SK-N-SH treated with all-trans-retinoic acid at 6 μM for 48 hours (cell line): ENCODE measurements at regions not wholly inside any gene's neighbourhood (a gene's known extent, or its start where the extent isn't known, plus 50 kb on each side); places are given as distances from the start of the nearest gene placed in this dataset.

Source experiments
- ATAC-seq: fragments of 200-7000 bp; cut with Tn5 transposase; 3 replicates; pipeline ENCODE4 v1.9.1; 2020; ENCODE audit warnings: mild to moderate bottlenecking, moderate library complexity
- ARNTL ChIP-seq: fragments of 450-650 bp; formaldehyde crosslinking; IDR thresholded peaks from 2 replicates; pipeline ENCODE4 v1.5.0; 2020; ENCODE audit warnings: low read depth, mild to moderate bottlenecking, moderate library complexity, borderline replicate concordance
- ESRRG ChIP-seq: fragments of 250-450 bp; sonication (Bioruptor Pico); IDR thresholded peaks from 2 replicates; pipeline ENCODE4 v1.6.1; 2021; ENCODE audit warnings: mild to moderate bottlenecking
- GLIS3 ChIP-seq: fragments of 250-450 bp; sonication (Bioruptor Pico); IDR thresholded peaks from 2 replicates; pipeline ENCODE4 v1.5.0; 2020; ENCODE audit warnings: mild to moderate bottlenecking, moderate library complexity
- ISL1 ChIP-seq: fragments of 250-450 bp; sonication (Bioruptor Pico); IDR thresholded peaks from 2 replicates; pipeline ENCODE4 v2.1.2; 2022; ENCODE audit warnings: mild to moderate bottlenecking, moderate library complexity
- OSR1 ChIP-seq: fragments of 250-450 bp; sonication (Bioruptor Pico); IDR thresholded peaks from 2 replicates; pipeline ENCODE4 v1.8.0; 2022; ENCODE audit warnings: moderate library complexity, mild to moderate bottlenecking, inconsistent platforms
- RARB ChIP-seq: fragments of 250-450 bp; sonication (Bioruptor Pico); IDR thresholded peaks from 2 replicates; pipeline ENCODE4 v1.8.0; 2021; ENCODE audit warnings: mild to moderate bottlenecking, moderate library complexity
- SNAI2 ChIP-seq: fragments of 250-450 bp; sonication (Bioruptor Pico); IDR thresholded peaks from 2 replicates; pipeline ENCODE4 v1.5.0; 2020; ENCODE audit warnings: mild to moderate bottlenecking, moderate library complexity
- TCF4 ChIP-seq: fragments of 250-450 bp; sonication (Bioruptor Pico); IDR thresholded peaks from 2 replicates; pipeline ENCODE4 v1.8.0; 2021; ENCODE audit warnings: mild to moderate bottlenecking, moderate library complexity, borderline replicate concordance
- TOX ChIP-seq: fragments of 250-450 bp; sonication (Bioruptor Pico); IDR thresholded peaks from 2 replicates; pipeline ENCODE4 v1.8.0; 2021; ENCODE audit warnings: mild to moderate bottlenecking, moderate library complexity, borderline replicate concordance
- ZC3H10 ChIP-seq: fragments of 250-450 bp; sonication (Bioruptor Pico); IDR thresholded peaks from 2 replicates; pipeline ENCODE4 v1.5.1; 2021; ENCODE audit warnings: mild to moderate bottlenecking, moderate library complexity
- ZFP3 ChIP-seq: fragments of 250-450 bp; sonication (Bioruptor Pico); IDR thresholded peaks from 2 replicates; pipeline ENCODE4 v1.5.0; 2020; ENCODE audit warnings: mild to moderate bottlenecking, moderate library complexity
- ZNF565 ChIP-seq: fragments of 450-650 bp; formaldehyde crosslinking; conservative IDR thresholded peaks from 2 replicates; pipeline ENCODE4 v1.5.0; 2020; ENCODE audit warnings: low read depth, mild to moderate bottlenecking, moderate library complexity
- ZNF70 ChIP-seq: fragments of 450-650 bp; formaldehyde crosslinking; IDR thresholded peaks from 2 replicates; pipeline ENCODE4 v1.5.0; 2020; ENCODE audit warnings: mild to moderate bottlenecking, moderate library complexity
- ZNF8 ChIP-seq: fragments of 450-650 bp; formaldehyde crosslinking; IDR thresholded peaks from 2 replicates; pipeline ENCODE4 v1.5.0; 2020; ENCODE audit warnings: mild to moderate bottlenecking, moderate library complexity
- TF ChIP-seq, protein P1 (sequence below): fragments of 250-450 bp; sonication (Bioruptor Pico); IDR thresholded peaks from 2 replicates; pipeline ENCODE4 v1.8.0; 2020; ENCODE audit warnings: mild to moderate bottlenecking, moderate library complexity, borderline replicate concordance
- TF ChIP-seq, protein P2 (sequence below): fragments of 250-450 bp; sonication (Bioruptor Pico); IDR thresholded peaks from 2 replicates; pipeline ENCODE4 v1.8.0; 2021; ENCODE audit warnings: low read depth, mild to moderate bottlenecking, moderate library complexity, borderline replicate concordance
- TF ChIP-seq, protein P3 (sequence below): fragments of 250-450 bp; sonication (Bioruptor Pico); IDR thresholded peaks from 2 replicates; pipeline ENCODE4 v1.5.1; 2020; ENCODE audit warnings: low read depth, mild to moderate bottlenecking, moderate library complexity
- TF ChIP-seq, protein P4 (sequence below): fragments of 250-450 bp; sonication (Bioruptor Pico); IDR thresholded peaks from 2 replicates; pipeline ENCODE4 v1.5.0; 2020; ENCODE audit warnings: mild to moderate bottlenecking, moderate library complexity

DNA sequence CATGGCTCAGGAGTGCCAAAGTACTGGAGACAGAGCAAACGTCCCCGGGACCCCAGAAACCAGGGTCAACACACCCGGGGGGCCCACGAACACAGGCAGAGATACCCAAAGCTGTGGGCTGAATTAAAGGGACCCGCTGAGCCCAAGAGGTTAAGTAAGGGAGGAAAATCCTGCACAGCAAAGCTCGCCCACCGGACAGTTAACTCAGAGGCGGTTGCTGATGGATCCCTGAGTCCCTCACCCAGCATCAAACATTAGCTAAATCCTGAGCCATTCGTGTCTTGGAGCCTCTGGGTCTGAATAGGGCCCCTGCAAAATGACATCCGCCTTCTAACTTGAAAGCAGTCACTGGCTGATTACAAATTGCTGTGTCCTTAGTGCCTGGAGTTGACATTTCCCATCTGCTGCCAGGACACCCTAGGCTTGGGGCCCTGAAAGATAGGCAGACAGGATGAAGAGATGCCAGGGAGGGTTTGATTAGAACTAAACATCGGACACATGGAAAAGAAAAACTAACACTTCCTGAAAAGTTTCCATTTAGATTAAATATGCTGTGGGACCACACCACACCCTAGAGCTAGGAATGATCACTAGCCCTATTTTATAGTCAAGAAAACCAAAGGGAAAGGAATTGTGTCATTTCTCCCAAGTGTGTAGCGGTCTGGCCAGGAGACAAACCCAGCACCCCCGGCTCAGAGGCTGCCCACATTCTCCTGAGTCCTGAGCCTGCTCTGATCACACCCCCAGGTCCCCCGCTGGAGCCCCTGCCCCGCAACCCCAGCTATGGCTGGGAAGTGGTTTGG lies 239.3 kb downstream of the NPHP4 start:
- ATAC-seq = no peak
- no peak for TF ChIP-seq GLIS3 (CRISPR knock-in tag)
- no peak for TF ChIP-seq ZNF565
- TF ChIP-seq ZC3H10 = no peak
- no peak for TF ChIP-seq ISL1
- no peak for TF ChIP-seq SNAI2 (CRISPR knock-in tag)
- no peak for TF ChIP-seq ZNF8 (CRISPR knock-in tag)
- TF ChIP-seq, protein P1, sequence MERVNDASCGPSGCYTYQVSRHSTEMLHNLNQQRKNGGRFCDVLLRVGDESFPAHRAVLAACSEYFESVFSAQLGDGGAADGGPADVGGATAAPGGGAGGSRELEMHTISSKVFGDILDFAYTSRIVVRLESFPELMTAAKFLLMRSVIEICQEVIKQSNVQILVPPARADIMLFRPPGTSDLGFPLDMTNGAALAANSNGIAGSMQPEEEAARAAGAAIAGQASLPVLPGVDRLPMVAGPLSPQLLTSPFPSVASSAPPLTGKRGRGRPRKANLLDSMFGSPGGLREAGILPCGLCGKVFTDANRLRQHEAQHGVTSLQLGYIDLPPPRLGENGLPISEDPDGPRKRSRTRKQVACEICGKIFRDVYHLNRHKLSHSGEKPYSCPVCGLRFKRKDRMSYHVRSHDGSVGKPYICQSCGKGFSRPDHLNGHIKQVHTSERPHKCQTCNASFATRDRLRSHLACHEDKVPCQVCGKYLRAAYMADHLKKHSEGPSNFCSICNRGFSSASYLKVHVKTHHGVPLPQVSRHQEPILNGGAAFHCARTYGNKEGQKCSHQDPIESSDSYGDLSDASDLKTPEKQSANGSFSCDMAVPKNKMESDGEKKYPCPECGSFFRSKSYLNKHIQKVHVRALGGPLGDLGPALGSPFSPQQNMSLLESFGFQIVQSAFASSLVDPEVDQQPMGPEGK = no peak
- TF ChIP-seq, protein P2, sequence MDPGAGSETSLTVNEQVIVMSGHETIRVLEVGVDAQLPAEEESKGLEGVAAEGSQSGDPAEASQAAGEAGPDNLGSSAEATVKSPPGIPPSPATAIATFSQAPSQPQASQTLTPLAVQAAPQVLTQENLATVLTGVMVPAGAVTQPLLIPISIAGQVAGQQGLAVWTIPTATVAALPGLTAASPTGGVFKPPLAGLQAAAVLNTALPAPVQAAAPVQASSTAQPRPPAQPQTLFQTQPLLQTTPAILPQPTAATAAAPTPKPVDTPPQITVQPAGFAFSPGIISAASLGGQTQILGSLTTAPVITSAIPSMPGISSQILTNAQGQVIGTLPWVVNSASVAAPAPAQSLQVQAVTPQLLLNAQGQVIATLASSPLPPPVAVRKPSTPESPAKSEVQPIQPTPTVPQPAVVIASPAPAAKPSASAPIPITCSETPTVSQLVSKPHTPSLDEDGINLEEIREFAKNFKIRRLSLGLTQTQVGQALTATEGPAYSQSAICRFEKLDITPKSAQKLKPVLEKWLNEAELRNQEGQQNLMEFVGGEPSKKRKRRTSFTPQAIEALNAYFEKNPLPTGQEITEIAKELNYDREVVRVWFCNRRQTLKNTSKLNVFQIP (CRISPR knock-in tag) = no peak
- no peak for TF ChIP-seq ZNF70 (CRISPR knock-in tag)
- TF ChIP-seq, protein P3, sequence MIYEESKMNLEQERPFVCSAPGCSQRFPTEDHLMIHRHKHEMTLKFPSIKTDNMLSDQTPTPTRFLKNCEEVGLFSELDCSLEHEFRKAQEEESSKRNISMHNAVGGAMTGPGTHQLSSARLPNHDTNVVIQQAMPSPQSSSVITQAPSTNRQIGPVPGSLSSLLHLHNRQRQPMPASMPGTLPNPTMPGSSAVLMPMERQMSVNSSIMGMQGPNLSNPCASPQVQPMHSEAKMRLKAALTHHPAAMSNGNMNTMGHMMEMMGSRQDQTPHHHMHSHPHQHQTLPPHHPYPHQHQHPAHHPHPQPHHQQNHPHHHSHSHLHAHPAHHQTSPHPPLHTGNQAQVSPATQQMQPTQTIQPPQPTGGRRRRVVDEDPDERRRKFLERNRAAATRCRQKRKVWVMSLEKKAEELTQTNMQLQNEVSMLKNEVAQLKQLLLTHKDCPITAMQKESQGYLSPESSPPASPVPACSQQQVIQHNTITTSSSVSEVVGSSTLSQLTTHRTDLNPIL (CRISPR knock-in tag) = no peak

DNA sequence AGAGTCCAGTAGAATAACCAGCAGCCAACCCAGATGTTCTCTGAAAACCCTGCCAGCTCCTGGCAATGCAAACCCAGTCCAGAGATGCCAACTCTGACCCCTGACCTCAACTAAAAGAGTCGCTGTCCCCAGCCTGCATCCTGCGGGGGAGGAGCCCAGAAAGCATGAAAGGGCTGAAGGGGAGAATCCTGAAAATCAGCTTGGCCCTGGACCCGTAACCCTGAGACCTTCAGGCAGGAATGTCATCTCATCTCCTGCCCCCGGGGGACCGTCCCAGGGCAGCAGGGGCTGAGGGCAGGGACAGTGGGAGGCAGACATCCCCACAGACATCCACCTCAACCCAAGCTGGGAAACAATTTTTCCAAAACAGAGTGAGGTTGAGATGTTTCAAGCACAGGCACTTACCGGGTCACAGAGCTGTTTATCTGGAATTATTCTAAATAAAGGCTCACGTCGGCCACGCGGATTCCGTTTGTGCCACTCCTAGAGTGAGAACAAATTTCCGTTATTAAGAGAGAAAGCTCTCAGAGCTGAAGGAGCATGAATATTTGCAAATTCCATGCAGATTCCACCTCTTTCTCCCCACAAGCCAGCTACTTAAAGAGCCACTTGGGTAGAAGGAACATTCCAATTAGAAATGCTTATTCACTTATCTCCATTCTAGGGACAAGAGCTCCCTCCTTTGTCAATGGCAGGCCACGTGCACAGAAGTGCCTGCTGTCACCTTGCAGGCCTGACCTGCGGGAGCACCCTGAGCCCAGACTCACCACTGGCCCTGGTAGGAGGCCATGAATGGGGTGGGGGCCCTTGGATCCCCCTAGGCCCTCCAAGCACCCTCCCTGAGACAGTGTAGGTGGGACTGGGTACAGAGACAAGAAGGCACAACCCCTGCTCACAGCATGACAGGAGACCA lies 240.1 kb downstream of the NPHP4 start:
- TF ChIP-seq ZNF565 (no peak), ESRRG (CRISPR knock-in tag) (no peak), RARB (no peak), OSR1 (CRISPR knock-in tag) (no peak)
- no peak for ATAC-seq

DNA sequence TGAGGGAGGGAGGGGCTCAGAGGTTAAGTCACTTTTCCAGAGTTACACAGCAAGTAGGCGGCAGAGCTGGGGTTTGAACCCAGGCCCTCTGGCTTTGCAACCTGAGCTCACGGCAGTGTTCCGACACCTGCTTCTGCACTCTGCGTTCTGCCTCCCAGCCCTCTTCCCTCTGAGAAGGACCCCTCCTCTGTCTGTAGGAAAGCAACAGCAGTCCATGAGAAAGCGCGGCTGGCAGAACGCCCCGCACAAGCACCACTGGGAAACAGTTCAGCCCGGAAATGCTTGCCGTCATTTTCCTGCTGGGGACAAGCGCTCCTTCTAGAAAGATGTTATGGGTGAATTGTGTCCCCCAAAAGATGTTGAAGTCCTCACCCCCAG lies 241.1 kb downstream of the NPHP4 start:
- no peak for TF ChIP-seq ZNF70 (CRISPR knock-in tag)
- TF ChIP-seq OSR1 (CRISPR knock-in tag) = no peak
- TF ChIP-seq, protein P4, sequence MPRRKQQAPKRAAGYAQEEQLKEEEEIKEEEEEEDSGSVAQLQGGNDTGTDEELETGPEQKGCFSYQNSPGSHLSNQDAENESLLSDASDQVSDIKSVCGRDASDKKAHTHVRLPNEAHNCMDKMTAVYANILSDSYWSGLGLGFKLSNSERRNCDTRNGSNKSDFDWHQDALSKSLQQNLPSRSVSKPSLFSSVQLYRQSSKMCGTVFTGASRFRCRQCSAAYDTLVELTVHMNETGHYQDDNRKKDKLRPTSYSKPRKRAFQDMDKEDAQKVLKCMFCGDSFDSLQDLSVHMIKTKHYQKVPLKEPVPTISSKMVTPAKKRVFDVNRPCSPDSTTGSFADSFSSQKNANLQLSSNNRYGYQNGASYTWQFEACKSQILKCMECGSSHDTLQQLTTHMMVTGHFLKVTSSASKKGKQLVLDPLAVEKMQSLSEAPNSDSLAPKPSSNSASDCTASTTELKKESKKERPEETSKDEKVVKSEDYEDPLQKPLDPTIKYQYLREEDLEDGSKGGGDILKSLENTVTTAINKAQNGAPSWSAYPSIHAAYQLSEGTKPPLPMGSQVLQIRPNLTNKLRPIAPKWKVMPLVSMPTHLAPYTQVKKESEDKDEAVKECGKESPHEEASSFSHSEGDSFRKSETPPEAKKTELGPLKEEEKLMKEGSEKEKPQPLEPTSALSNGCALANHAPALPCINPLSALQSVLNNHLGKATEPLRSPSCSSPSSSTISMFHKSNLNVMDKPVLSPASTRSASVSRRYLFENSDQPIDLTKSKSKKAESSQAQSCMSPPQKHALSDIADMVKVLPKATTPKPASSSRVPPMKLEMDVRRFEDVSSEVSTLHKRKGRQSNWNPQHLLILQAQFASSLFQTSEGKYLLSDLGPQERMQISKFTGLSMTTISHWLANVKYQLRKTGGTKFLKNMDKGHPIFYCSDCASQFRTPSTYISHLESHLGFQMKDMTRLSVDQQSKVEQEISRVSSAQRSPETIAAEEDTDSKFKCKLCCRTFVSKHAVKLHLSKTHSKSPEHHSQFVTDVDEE (CRISPR knock-in tag) = no peak
- TF ChIP-seq TOX (CRISPR knock-in tag) = no peak
- TF ChIP-seq, protein P1 = no peak
- TF ChIP-seq TCF4 (CRISPR knock-in tag) = no peak
- TF ChIP-seq ZC3H10 = no peak
- no peak for TF ChIP-seq ZFP3
- no peak for TF ChIP-seq ZNF8 (CRISPR knock-in tag)
- no peak for TF ChIP-seq ESRRG (CRISPR knock-in tag)
- no peak for TF ChIP-seq ARNTL (CRISPR knock-in tag)

More for the DNA sequence above, 241.1 kb downstream of the NPHP4 start:
- no peak for ATAC-seq
